ENCODE measurements at regions not wholly inside any gene's neighbourhood (a gene's known extent, or its start where the extent isn't known, plus 50 kb on each side); places are given as distances from the start of the nearest gene placed in this dataset.

DNA sequence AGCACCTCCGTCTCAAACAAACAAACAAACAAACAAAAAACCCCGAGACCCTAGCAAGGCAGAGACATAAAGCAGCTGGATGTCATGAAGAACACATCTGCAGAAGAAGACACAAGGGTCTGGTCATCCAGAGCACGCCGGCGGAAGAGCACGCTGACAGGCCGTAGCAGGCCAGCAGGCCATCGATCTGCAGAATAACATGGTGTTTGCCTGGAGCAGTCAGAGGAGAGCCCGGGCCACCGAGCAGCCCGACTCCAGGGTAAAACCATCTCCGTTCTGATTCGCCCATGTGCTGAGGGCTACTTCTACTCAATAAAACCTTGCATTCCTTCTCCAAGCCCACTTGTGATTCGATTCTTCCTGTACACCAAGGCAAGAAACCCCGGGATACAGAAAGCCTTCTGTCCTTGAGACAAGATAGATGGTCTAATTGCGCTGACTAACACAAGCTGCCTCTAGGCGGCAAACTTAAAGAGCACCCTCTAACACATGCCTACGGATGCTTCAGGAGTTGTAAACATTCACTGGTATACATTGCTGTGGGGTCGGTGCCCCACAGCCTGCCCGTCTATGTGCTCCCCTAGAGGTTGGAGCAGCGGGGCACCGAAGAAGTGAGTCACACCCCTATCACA, 549.8 kb upstream of the NRXN1 start:
- intact Hi-C loops (cut with micrococcal nuclease): no loop called here
- TF ChIP-seq, protein P1, sequence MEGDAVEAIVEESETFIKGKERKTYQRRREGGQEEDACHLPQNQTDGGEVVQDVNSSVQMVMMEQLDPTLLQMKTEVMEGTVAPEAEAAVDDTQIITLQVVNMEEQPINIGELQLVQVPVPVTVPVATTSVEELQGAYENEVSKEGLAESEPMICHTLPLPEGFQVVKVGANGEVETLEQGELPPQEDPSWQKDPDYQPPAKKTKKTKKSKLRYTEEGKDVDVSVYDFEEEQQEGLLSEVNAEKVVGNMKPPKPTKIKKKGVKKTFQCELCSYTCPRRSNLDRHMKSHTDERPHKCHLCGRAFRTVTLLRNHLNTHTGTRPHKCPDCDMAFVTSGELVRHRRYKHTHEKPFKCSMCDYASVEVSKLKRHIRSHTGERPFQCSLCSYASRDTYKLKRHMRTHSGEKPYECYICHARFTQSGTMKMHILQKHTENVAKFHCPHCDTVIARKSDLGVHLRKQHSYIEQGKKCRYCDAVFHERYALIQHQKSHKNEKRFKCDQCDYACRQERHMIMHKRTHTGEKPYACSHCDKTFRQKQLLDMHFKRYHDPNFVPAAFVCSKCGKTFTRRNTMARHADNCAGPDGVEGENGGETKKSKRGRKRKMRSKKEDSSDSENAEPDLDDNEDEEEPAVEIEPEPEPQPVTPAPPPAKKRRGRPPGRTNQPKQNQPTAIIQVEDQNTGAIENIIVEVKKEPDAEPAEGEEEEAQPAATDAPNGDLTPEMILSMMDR (IDR thresholded peaks at IDR 0.05; ENCODE audit: unreplicated experiment): no peak
- no peaks in the 10 kb centered on the region for H3K36me3 Mint-ChIP-seq (ENCODE audit: insufficient read depth, unreplicated experiment)
- peaks cover 7% of the 10 kb centered on the region for H3K9me3 Mint-ChIP-seq (ENCODE audit: unreplicated experiment)
- H3K4me3 Mint-ChIP-seq (ENCODE audit: unreplicated experiment): no peak overlapping the region
- no peaks in the 10 kb centered on the region for H3K27me3 Mint-ChIP-seq (ENCODE audit: insufficient read depth, unreplicated experiment)
- DNase-seq (ENCODE audit: unreplicated experiment): no peak
- no peaks in the 10 kb centered on the region for H3K4me1 Mint-ChIP-seq (ENCODE audit: insufficient read depth, unreplicated experiment)
- H3K27ac Mint-ChIP-seq (ENCODE audit: low read depth, unreplicated experiment): no peak overlapping the region
- BruUV-seq (replicated peaks): no TSS peak
- ChIA-PET CTCF (no interaction called here), POLR2A (no interaction called here)

DNA sequence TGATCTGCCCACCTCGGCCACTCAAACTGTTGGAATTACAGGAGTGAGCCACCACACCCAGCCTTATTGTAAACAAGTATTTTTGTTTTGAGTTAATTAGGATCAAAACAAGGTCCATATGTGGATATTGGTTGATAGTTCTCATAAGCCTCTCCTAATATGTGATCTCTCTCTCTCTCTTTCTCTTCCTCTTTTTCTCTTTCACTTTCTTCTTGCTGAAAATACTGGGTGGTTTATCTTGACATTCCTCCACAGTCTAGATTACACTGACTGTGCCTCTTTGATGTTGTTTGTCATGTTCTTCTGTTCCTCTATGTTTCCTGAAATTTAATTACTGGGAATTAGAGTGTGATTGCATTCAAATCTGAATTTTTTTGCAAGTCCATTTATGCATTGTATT, 547.5 kb upstream of the NRXN1 start:
- ChIA-PET CTCF (no interaction called here), POLR2A (no interaction called here)
- no peak overlapping the region for H3K27ac Mint-ChIP-seq (ENCODE audit: low read depth, unreplicated experiment)
- intact Hi-C loops (cut with micrococcal nuclease): no loop called here
- no TSS peak for BruUV-seq (replicated peaks)
- no peaks in the 10 kb centered on the region for H3K27me3 Mint-ChIP-seq (ENCODE audit: insufficient read depth, unreplicated experiment)
- no peak overlapping the region for H3K4me3 Mint-ChIP-seq (ENCODE audit: unreplicated experiment)
- H3K4me1 Mint-ChIP-seq (ENCODE audit: insufficient read depth, unreplicated experiment): no peaks in the 10 kb centered on the region
- peaks cover 7% of the 10 kb centered on the region for H3K9me3 Mint-ChIP-seq (ENCODE audit: unreplicated experiment)
- H3K36me3 Mint-ChIP-seq (ENCODE audit: insufficient read depth, unreplicated experiment): no peaks in the 10 kb centered on the region
- TF ChIP-seq, protein P1 (IDR thresholded peaks at IDR 0.05; ENCODE audit: unreplicated experiment): no peak
- DNase-seq (ENCODE audit: unreplicated experiment): no peak

DNA sequence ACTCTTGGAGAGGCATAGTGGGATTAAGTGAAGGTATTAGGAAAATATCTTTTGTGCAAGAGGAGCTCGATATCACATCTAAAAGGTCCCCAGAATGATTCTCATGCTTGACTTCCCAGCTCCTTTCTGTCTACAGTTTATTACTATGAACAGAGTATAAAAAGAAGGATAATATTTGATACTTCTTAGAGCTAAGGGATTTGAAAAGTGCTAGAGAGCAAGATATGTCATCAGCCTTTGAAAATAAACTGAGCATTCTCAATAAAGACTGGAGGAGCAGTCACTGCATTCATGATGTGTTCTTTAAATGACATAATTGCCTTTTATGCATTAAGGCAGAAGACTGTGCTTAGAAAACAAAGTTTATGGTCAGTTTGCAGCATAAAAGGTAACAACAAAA, 543.2 kb upstream of the NRXN1 start:
- Mint-ChIP-seq H3K4me3 (ENCODE audit: unreplicated experiment) (no peak overlapping the region), H3K27me3 (ENCODE audit: insufficient read depth, unreplicated experiment) (no peaks in the 10 kb centered on the region), H3K9me3 (ENCODE audit: unreplicated experiment) (peaks cover 7% of the 10 kb centered on the region), H3K36me3 (ENCODE audit: insufficient read depth, unreplicated experiment) (no peaks in the 10 kb centered on the region), H3K4me1 (ENCODE audit: insufficient read depth, unreplicated experiment) (no peaks in the 10 kb centered on the region), H3K27ac (ENCODE audit: low read depth, unreplicated experiment) (no peak overlapping the region)
- no TSS peak for BruUV-seq (replicated peaks)
- intact Hi-C loops (cut with micrococcal nuclease): no loop called here
- CTCF ChIA-PET: no interaction called here
- POLR2A ChIA-PET: no interaction called here
- TF ChIP-seq, protein P1 (IDR thresholded peaks at IDR 0.05; ENCODE audit: unreplicated experiment): no peak
- DNase-seq (ENCODE audit: unreplicated experiment): no peak

DNA sequence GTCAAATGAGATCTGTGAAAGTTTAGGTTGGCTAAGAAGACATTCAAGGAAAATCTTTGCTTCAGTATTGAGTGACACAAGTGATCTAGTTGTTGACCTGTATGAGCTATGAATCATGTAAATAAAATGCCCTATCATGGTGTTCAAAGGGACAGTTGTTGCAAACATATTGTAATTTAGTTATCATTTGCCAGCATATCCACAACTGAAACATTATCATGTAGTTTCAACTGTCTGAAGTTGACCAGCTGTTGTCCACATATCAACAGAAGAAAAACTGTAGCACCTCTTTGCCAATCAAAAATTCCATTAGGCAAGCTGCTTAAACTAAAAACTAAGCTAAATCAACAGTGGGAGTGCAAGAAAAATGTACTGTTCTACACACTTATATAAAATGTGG, 527.1 kb upstream of the NRXN1 start:
- POLR2A ChIA-PET: no interaction called here
- Mint-ChIP-seq H3K36me3 (ENCODE audit: insufficient read depth, unreplicated experiment) (no peaks in the 10 kb centered on the region), H3K4me1 (ENCODE audit: insufficient read depth, unreplicated experiment) (no peaks in the 10 kb centered on the region), H3K9me3 (ENCODE audit: unreplicated experiment) (no peaks in the 10 kb centered on the region), H3K27me3 (ENCODE audit: insufficient read depth, unreplicated experiment) (no peaks in the 10 kb centered on the region), H3K27ac (ENCODE audit: low read depth, unreplicated experiment) (no peak overlapping the region), H3K4me3 (ENCODE audit: unreplicated experiment) (no peak overlapping the region)
- intact Hi-C loops (cut with micrococcal nuclease): no loop called here
- no peak for DNase-seq (ENCODE audit: unreplicated experiment)
- TF ChIP-seq, protein P1 (IDR thresholded peaks at IDR 0.05; ENCODE audit: unreplicated experiment): no peak
- no TSS peak for BruUV-seq (replicated peaks)
- CTCF ChIA-PET: no interaction called here
